ENCODE measurements at regions not wholly inside any gene's neighbourhood (a gene's known extent, or its start where the extent isn't known, plus 50 kb on each side); places are given as distances from the start of the nearest gene placed in this dataset.

DNA sequence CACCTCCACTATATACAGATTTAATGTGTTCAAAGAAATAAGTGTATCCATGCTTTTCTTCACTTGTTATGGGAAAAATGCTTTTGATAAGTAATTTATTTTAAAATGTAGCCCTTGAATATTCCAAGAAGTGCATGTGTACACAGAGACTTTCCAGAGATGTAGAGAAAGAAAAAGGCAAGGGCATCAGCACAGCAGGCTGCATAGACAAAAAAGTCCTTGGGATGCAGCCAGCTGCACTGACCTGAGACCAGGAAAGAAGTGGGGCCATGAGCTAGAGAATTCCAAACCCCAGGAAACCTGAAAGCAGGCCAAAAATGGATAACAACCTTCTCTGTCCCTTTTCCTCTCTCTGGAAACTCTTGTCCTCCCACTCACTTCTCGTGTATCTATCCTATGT, 51.6 kb upstream of the PRDM8 start:
- H3K79me2 ChIP-seq (ENCODE audit: control insufficient read depth, insufficient read depth, low read length): no peaks in the 10 kb centered on the region
- FAIRE-seq (no peak), DNase-seq (ENCODE audit: low read depth, low spot score) (no peak)
- H3K4me3 ChIP-seq (ENCODE audit: control insufficient read depth in 2 of 3, extremely low read depth in 1 of 3, insufficient read depth in 2 of 3, low read depth in 1 of 3, low read length in 3 of 3): no peak overlapping the region
- no peaks in the 10 kb centered on the region for H3K9me3 ChIP-seq (ENCODE audit: control insufficient read depth, low read depth, low read length)
- H2AFZ ChIP-seq (ENCODE audit: control insufficient read depth, low read length): no peak overlapping the region
- H3K9me1 ChIP-seq (ENCODE audit: control insufficient read depth, extremely low read depth, insufficient read depth, low read length): no peaks in the 10 kb centered on the region
- H3K27me3 ChIP-seq (ENCODE audit: control insufficient read depth, extremely low read depth, insufficient read depth, low read length): no peaks in the 10 kb centered on the region
- dilution Hi-C loops (cut with MboI; ENCODE audit: extremely low pct_ligation_motif_present, low sequenced_read_pairs): no loop called here
- no peaks in the 10 kb centered on the region for H3K36me3 ChIP-seq (ENCODE audit: control insufficient read depth in 2 of 2, extremely low read depth in 1 of 2, insufficient read depth in 2 of 2, low read length in 2 of 2)
- H3K27ac ChIP-seq (ENCODE audit: control insufficient read depth, insufficient read depth, low read length): no peak overlapping the region
- no peak overlapping the region for H3K9ac ChIP-seq (ENCODE audit: control insufficient read depth, extremely low read depth, insufficient read depth, low read length)
- no peak for TF ChIP-seq EZH2 (IDR thresholded peaks at IDR 0.05; ENCODE audit: low read length)
- TF ChIP-seq, protein P1, sequence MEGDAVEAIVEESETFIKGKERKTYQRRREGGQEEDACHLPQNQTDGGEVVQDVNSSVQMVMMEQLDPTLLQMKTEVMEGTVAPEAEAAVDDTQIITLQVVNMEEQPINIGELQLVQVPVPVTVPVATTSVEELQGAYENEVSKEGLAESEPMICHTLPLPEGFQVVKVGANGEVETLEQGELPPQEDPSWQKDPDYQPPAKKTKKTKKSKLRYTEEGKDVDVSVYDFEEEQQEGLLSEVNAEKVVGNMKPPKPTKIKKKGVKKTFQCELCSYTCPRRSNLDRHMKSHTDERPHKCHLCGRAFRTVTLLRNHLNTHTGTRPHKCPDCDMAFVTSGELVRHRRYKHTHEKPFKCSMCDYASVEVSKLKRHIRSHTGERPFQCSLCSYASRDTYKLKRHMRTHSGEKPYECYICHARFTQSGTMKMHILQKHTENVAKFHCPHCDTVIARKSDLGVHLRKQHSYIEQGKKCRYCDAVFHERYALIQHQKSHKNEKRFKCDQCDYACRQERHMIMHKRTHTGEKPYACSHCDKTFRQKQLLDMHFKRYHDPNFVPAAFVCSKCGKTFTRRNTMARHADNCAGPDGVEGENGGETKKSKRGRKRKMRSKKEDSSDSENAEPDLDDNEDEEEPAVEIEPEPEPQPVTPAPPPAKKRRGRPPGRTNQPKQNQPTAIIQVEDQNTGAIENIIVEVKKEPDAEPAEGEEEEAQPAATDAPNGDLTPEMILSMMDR (optimal IDR thresholded peaks at IDR 0.05 in 1 of 3, IDR thresholded peaks at IDR 0.05 in 1 of 3, conservative IDR thresholded peaks at IDR 0.05 in 1 of 3; ENCODE audit: extremely low read depth in 1 of 3, insufficient read depth in 2 of 3, low read length in 3 of 3): no peak
- H3K4me2 ChIP-seq (ENCODE audit: control insufficient read depth, extremely low read depth, insufficient read depth, low read depth, low read length): no peak overlapping the region
- no peaks in the 10 kb centered on the region for H4K20me1 ChIP-seq (ENCODE audit: control insufficient read depth, extremely low read depth, insufficient read depth, low read length)
- no peaks in the 10 kb centered on the region for H3K4me1 ChIP-seq (ENCODE audit: control insufficient read depth, extremely low read depth, insufficient read depth, low read length)

DNA sequence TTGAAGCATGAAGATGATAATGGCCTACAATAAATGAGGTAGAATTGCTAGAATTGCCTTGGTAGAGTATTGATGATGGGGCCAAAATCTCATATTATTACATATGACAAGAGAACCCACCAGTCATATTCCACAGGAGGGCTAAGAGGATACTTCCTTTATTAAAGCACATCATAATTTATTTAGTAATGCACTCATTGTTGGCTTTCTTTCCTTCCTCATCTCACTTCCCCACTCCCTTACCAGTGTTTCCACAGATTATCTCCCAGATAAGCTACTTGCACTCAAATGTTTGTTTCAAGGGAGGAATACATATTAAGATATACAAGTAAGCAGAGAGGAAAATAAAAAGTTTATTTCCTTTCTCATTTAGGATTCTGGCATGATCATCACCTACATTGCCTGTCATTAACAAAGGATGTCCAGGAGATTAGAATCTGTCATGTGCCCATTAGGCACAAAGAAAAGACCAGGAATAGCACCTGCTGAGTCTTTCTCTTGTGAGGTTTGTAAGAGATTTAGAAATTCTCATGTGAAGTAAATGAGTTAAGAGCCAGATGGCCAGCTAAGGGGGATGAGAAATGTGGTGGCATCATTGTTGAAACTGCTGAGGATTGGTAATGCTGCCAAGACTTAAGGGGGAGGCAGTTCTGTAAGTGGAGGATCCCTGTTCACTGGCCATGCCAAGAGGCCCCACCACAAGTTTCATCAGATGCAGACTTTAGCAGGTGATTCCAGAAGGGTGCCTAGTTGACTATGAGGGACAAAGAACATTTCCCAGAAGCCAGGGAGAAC, 52.4 kb upstream of the PRDM8 start:
- Histone ChIP-seq H3K36me3 (ENCODE audit: control insufficient read depth in 2 of 2, extremely low read depth in 1 of 2, insufficient read depth in 2 of 2, low read length in 2 of 2) (no peaks in the 10 kb centered on the region), H3K4me1 (ENCODE audit: control insufficient read depth, extremely low read depth, insufficient read depth, low read length) (no peaks in the 10 kb centered on the region), H3K27me3 (ENCODE audit: control insufficient read depth, extremely low read depth, insufficient read depth, low read length) (no peaks in the 10 kb centered on the region), H3K9me1 (ENCODE audit: control insufficient read depth, extremely low read depth, insufficient read depth, low read length) (no peaks in the 10 kb centered on the region), H3K9me3 (ENCODE audit: control insufficient read depth, low read depth, low read length) (no peaks in the 10 kb centered on the region), H3K9ac (ENCODE audit: control insufficient read depth, extremely low read depth, insufficient read depth, low read length) (no peak overlapping the region), H2AFZ (ENCODE audit: control insufficient read depth, low read length) (no peak overlapping the region), H3K27ac (ENCODE audit: control insufficient read depth, insufficient read depth, low read length) (no peak overlapping the region), H3K4me2 (ENCODE audit: control insufficient read depth, extremely low read depth, insufficient read depth, low read depth, low read length) (no peak overlapping the region), H4K20me1 (ENCODE audit: control insufficient read depth, extremely low read depth, insufficient read depth, low read length) (no peaks in the 10 kb centered on the region), H3K79me2 (ENCODE audit: control insufficient read depth, insufficient read depth, low read length) (no peaks in the 10 kb centered on the region), H3K4me3 (ENCODE audit: control insufficient read depth in 2 of 3, extremely low read depth in 1 of 3, insufficient read depth in 2 of 3, low read depth in 1 of 3, low read length in 3 of 3) (no peak overlapping the region)
- dilution Hi-C loops (cut with MboI; ENCODE audit: extremely low pct_ligation_motif_present, low sequenced_read_pairs): no loop called here
- FAIRE-seq: peak; percentile 44
- DNase-seq (ENCODE audit: low read depth, low spot score): no peak
- TF ChIP-seq, protein P1 (optimal IDR thresholded peaks at IDR 0.05 in 1 of 3, IDR thresholded peaks at IDR 0.05 in 1 of 3, conservative IDR thresholded peaks at IDR 0.05 in 1 of 3; ENCODE audit: extremely low read depth in 1 of 3, insufficient read depth in 2 of 3, low read length in 3 of 3): no peak
- TF ChIP-seq EZH2 (IDR thresholded peaks at IDR 0.05; ENCODE audit: low read length): no peak
